Testis (tissue), 2 donors: ENCODE measurements at regions not wholly inside any gene's neighbourhood (a gene's known extent, or its start where the extent isn't known, plus 50 kb on each side); places are given as distances from the start of the nearest gene placed in this dataset.
"Not testable (repeated sequence)": the region's sequence is repeated elsewhere in the genome, so short reads cannot be mapped to it uniquely, and the experiment has no call there.

Source experiments
- CTCF ChIP-seq, 3 experiments: fragments of 450-650 bp in 2 of 3; fragments of 200-600 bp in 1 of 3; sonication (generic) in 1 of 3; IDR thresholded peaks; one replicate each; pipeline ENCODE4 v1.5.1; 2016 to 2019; ENCODE audit warnings: antibody characterized with exemption in 3 of 3, mild to moderate bottlenecking in 2 of 3, moderate library complexity in 1 of 3
- POLR2A ChIP-seq: fragments of 450-650 bp; IDR thresholded peaks from one replicate; pipeline ENCODE4 v1.6.1; 2017; ENCODE audit warnings: antibody characterized with exemption, mild to moderate bottlenecking, moderate library complexity

GRCh38 chr12:8404341-8404740 is 51.4 kb upstream of the CLEC6A start:
- not testable (repeated sequence) for TF ChIP-seq POLR2A; CTCF (IDR thresholded peaks at IDR 0.05)
